GM12865 (cell line): ENCODE measurements at regions not wholly inside any gene's neighbourhood (a gene's known extent, or its start where the extent isn't known, plus 50 kb on each side); places are given as distances from the start of the nearest gene placed in this dataset.
A peak's percentile ranks its signal among the peaks of the same experiment; 100 is the strongest.

ENCODE experiments used
- DNase-seq: peaks from one replicate; pipeline ENCODE4 v3.0.0; 2010; ENCODE audit warnings: low read depth
- H3K4me3 ChIP-seq: 2 replicates; pipeline ENCODE4 v1.5.1; 2011; ENCODE audit warnings: mild to moderate bottlenecking, low read depth, low read length, control low read depth
- TF ChIP-seq, protein P1 (sequence below): IDR thresholded peaks from 2 replicates; pipeline ENCODE4 v1.5.1; 2011; ENCODE audit warnings: low read length, control low read depth, low read depth, inconsistent platforms; ENCODE audit not compliant: insufficient read depth; ENCODE audit errors: missing control alignments

DNA sequence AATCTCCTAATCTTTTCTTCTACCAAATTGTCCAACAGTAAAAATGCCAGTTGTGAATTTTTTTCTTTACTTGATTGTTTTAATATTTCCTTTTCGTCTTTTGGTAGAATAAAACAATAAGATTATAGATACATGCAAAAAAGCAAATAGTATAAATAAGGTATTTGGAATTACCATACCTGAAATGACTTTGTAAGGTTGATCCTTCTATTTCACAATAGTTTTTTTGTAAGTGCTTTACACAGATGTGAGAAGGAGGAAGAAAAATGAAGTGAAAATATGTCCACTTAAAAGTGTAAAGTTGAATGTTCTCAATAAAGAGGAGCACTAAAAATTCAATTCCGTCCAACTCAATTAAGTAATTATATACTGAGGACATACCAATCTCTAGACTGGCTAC, 457.6 kb downstream of the UTRN start:
- no peak overlapping the region for H3K4me3 ChIP-seq
- TF ChIP-seq, protein P1, sequence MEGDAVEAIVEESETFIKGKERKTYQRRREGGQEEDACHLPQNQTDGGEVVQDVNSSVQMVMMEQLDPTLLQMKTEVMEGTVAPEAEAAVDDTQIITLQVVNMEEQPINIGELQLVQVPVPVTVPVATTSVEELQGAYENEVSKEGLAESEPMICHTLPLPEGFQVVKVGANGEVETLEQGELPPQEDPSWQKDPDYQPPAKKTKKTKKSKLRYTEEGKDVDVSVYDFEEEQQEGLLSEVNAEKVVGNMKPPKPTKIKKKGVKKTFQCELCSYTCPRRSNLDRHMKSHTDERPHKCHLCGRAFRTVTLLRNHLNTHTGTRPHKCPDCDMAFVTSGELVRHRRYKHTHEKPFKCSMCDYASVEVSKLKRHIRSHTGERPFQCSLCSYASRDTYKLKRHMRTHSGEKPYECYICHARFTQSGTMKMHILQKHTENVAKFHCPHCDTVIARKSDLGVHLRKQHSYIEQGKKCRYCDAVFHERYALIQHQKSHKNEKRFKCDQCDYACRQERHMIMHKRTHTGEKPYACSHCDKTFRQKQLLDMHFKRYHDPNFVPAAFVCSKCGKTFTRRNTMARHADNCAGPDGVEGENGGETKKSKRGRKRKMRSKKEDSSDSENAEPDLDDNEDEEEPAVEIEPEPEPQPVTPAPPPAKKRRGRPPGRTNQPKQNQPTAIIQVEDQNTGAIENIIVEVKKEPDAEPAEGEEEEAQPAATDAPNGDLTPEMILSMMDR, result no peak
- no peak for DNase-seq

DNA sequence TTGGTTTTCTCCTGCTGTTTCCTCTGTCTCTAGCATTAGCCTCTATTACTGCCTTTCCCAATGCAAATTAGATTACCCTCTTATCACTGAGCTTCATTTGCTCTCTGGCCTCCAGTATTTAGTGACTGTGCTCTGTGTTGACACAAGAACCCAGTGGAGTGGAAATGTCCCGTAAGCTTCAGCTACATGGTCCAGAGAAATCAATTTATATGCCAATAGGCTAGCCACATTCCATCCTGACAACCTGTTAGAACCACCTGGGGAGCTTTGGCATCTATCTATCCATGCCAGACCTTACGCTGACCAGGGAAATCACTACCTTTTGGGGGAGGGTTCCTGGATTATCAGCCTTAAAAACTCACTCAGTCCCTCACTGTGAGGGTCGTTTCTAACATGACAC, 459.6 kb downstream of the UTRN start:
- H3K4me3 ChIP-seq, result no peak overlapping the region
- TF ChIP-seq, protein P1, result no peak
- no peak for DNase-seq

DNA sequence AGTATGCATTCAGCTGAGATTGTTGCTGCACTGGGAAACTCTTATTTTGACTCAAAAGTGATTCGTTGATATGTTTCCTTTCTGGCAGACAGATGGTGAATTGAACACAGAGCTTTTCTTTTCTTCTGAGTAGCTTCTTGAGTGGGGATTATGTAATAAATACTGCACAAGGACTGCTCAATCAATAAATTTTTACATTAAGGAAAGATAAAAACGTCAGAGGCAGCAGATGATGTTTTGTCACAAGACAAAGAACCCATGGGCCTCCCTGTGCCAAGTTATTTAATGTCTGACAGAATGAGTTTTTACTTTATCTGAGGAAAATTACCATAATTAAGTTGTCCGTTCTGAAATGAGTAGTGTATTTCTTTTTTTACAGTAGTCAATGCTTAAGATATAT, 460.3 kb downstream of the UTRN start:
- no peak overlapping the region for H3K4me3 ChIP-seq
- TF ChIP-seq, protein P1, result no peak
- DNase-seq, result no peak

DNA sequence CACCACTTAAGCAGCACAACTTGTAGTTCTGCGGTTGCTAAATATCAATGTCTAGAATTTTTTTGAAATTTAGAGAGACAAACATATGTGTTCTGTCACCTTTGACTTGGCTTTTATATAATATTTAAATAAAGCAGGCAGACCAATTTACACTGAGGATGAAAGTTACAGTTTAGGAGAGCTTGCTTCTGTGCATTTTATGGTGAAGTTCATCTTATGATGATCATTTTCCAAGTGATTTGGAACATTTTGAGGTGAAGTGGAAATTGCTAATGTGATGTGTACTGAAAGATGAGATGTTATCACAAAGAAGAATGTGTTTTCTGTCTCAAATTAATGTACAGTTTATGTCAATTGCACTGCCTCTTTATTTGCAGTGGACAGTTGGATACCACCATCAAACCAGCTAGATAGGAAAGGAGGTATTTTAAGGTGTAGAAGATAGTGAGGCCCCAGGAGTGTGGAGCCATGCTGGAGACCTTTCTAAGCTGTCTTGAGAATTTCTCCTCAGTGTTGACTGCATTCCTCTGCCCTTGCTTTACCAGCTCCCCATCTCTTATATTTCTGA, 461.9 kb downstream of the UTRN start:
- H3K4me3 ChIP-seq, result no peak overlapping the region
- no peak for DNase-seq
- TF ChIP-seq, protein P1, result no peak

DNA sequence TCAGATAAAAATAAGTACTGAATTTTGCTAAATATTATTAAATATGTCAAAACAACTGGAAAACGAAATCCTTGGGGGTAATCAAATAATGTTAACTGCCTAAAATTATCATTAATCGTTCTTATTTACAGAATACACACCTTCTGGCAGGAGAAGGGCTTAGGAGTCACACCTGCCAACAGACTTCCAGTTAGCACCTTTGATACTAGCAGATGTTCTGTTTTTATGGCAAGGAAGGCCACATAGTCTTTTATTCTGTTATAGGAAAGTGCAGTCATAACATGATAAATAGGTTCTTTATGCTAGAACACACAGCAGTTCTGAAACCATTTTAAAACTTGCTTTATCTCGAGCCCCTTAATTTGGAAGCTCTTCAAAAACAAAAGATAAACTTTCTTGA, 464.1 kb downstream of the UTRN start:
- TF ChIP-seq, protein P1, result no peak
- H3K4me3 ChIP-seq, result no peak overlapping the region
- DNase-seq, result no peak

DNA sequence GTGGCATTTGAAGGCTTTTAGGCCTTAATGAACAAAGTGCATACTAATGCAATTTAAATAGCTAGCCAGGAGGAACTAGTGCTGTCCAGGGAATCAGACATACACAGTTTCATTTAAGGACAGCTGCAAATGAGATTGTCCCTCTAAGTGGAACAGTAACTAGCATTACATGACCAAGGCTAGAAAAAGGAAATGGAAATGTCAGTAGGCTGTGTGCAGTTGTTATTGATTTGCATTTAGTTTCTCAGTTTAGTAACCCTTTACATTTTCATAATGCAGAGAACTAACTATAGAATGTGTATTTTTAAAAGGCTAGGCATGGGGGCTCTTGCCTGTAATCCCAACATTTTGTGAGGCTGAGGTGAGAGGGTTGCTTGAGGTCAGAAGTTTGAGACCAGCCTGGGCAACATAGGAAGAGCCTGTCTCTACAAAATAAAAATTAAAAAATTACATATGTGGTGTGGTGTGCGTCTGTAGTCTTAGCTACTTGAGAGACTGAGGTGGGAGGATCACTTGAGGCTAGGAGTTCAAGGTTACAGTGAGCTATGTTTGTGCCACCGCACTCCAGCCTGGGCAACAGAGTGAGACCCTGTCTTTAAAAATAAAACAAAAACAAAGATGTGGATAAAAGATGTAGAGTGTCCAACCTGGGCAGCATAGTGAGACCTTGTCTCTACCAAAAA, 468.0 kb downstream of the UTRN start:
- DNase-seq, result peak; percentile 37
- H3K4me3 ChIP-seq, result no peak overlapping the region

More for the DNA sequence above, 468.0 kb downstream of the UTRN start:
- TF ChIP-seq, protein P1, result no peak
